ENCODE measurements at regions not wholly inside any gene's neighbourhood (a gene's known extent, or its start where the extent isn't known, plus 50 kb on each side); places are given as distances from the start of the nearest gene placed in this dataset.
"Not testable (repeated sequence)": the region's sequence is repeated elsewhere in the genome, so short reads cannot be mapped to it uniquely, and the experiment has no call there.

DNA sequence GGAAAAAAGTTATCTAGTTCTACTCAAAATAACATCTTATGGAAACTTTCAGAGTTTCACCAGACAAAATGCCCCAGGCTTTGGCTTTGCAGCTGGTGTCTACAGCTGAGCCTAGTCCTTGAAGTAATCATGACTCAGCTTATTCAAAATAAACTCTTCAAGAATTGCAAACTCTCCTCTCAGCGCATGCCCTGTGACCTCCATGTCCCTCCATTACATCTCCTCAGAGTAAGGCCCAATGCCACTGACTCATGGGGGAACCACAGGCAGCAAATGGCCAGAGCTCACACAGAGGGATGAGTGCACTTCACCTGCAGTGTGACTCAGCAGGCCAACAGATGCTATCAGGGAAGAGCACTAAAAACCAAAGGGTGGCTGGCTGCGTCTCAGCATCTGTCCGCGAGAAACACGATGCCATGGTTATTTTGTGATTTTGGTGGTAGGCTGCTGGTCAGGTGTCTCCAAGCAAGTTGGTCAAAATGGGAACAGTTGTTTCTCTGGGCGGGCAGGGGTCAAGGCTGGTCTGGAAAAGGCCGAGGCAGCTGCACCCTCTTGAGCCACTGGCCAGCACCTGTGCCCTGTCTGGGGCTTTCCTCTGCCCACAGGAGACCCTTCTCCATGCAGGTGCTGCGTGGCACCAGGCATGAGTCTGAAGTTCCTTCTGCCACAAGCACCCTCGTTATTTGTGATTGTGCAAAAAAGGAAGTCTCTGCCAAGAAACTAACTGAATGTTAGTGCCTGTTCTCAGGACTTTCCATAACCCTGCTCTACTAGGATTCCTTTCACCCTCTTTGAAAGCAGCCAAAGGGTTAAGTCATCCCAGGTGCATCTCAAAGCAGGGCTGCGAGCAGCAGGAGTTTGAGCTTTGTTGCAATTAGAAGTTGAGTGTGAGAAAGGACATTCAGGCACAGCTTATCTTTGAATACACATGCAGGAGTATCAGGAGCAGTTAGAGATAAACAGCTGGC, 118.1 kb upstream of the PLGLB2 start:
- FAIRE-seq = peak; percentile 99
- peak; percentile 84 for DNase-seq (ENCODE audit: low spot score)

DNA sequence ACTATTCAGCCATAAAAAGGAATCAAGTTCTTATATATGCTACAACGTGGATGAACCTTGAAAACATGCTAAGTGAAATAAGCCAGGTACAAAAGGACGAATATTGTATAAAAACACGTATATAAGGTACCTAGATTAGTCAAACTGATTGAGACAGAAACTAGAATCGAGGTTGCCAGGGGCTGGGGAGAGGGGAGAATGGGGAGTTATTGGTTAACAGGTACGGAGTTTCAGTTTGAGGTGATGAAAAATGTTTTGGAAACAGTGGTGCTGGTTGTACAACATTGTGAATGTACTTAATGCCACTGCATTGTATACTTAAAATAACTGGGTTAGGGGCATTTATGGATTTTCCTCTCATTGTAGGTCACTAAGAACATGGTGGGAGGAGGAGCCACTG, 117.0 kb upstream of the PLGLB2 start:
- not testable (repeated sequence) for FAIRE-seq; DNase-seq (ENCODE audit: low spot score)

DNA sequence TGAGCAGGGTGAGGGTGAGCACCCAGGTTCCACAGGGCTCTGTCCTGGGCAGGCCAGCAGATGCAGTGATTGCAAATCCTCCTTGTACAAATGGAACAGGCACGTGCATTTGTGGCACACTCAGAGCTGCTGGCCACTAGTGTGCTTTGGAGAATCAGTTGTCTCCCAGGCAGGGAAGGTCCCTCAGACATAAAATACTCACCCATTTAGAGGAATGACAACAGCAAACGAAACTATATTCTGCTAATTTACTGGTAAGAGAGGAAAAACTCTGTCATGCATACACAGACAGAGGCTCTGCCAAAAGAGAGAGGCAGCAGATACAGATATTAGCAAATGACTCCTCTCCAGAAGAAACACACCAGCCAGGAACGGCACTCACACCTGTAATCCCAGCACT, 116.5 kb upstream of the PLGLB2 start:
- FAIRE-seq; DNase-seq (ENCODE audit: low spot score): not testable (repeated sequence)

DNA sequence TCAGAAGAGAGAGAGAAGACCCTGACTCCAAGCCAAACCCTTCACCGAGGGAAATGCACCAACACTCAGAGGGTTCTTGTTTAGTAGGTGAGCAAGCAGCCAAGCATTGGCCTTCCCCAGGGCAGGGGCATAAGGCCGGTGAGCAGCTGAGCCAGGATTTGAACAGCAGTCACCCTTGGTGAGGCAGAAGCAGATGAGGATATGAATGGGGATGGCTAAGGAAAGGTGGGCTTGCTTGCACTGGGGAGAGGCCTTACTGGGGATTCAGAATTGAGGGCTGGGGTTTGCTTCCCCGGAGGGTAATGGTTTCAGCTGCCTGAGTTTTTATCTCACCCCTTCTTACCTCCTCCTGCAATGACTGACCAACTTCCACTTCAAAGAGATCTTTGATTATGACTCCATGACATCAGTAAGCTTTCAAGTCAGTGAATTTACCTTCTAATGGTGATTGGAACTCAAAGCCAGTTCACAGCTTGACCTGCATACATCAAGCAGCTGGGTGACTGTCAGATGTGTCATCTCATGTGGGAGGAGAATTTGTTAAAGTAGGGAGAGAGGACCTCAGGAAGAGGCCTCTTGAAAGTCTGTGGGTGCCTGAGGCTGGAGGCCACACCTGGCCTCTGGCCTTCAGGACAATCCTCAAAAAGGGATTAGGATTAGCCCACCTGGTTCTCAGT, 114.5 kb upstream of the PLGLB2 start:
- not testable (repeated sequence) for DNase-seq (ENCODE audit: low spot score)
- FAIRE-seq = peak; percentile 23

DNA sequence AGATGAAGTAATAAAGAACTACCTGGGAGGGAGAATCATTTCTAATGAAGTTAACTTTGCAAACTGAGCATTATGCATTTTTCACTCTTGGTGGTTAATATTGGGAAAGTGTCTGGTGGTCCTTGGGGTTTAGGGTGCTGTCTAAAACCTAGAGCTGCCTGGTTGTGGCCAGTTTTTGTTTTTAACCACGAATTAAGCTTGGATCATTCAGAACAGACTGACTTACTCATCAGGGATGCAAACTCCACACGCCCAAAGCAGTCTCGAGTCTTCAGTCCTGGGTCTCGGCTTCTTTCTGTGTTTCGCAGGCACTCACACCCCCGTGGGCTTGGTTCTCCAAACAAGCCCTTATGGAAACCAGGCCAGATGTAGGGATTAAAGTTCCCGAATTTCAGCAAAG, 113.8 kb upstream of the PLGLB2 start:
- DNase-seq (ENCODE audit: low spot score); FAIRE-seq: not testable (repeated sequence)

DNA sequence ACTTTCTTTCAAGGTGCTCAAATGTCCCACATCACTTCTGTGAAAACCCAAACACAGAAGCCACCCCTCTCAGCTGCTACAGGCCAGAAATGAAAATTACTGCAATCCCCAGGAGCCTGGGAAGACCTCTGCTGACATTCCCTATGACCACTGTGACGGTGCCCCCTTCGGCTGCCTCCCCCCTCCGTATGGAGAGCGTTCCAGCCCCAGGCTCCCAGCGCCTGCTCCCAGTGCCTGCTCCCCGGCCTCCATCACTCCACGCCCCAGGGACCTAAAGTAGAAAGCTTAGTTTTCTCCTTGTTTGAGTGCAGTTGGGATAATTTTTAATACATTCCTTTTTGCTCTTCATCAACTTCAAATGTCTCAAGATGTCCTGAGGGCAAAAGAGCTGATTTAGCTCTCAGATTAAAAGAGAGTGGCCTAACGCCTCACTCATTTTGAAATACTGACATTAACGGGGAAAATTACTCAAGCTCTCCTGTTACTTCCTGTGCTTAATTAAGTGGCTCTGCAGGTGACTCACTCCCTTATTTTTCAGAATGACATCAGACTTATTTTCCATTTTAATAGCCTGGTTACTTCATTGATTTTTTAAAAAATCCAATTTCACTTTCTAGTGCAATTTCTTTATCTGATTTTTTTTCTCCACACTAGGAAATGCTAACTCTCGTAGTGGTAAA, 112.8 kb upstream of the PLGLB2 start:
- DNase-seq (ENCODE audit: low spot score); FAIRE-seq: not testable (repeated sequence)

DNA sequence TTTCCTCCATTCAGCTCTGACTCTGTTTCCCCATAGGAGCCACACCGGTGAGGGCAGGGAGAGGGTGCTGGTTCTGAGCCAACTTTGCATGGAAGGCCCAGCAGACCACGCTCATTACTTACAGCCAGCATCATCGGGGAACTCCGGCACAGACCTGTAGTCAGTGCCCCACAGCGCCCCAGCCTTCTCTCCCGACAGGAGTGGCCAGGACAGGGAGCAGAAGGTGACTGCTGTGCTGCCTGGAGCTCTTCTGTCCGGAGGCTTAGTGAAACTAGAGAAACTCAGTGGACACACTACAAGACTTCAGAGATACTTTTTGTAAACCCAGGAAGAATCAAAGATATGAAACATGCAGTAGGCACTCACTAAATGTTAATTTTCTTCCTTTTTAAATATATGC, 111.6 kb upstream of the PLGLB2 start:
- FAIRE-seq; DNase-seq (ENCODE audit: low spot score): not testable (repeated sequence)

DNA sequence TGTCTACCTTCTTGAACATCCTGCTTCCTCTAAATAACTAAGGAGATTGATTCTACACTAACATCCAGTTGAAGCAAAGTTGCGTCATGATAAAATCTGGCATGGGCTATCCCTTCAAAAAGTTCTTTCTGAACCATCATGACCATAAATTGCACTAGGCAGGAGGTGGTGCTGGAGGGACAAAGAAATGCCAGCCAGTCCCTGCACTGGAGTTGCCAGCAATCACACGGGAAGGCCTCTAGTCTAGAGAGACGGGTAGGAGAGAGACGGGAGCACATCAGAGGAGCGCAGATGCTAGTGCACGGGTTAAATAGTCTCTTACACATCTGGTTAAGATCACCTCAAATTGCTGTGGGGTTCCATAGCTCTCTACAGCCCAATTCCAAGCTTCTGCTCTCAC, 111.2 kb upstream of the PLGLB2 start:
- not testable (repeated sequence) for FAIRE-seq

DNA sequence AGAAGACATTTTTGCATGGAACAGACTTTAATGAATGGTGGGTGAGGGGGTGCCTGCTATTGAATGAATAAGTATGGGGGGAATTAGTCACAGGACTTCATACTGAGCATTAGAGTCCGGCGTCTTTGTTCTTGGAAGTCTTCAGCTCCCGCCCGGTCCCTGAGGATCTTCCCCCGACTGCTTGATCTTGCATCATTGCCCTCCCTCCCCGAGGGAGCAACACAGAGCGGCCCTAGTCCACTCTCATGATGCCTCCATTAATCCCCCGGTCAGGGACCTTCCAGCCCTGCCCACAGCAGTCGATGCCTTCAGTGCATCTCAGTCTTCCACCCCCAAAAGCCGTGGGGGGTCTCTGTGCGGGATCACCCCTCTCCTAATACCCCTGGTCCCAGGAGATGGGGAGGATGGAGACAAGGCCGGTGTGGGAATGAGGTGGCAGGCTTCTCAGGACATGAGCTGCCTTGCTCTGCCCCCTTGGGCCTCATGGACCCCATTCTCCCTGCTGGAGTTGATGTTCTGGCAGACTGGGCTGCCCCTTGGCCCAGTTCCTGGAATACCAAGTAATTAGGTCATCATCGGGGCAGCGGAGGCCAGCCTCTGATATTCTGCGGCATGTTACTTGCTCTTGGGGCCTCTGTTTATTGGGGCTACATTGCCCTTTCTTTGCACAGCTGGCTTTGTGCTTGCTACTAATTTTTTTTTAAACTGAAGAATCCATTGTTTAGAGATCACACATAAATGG, 110.5 kb upstream of the PLGLB2 start:
- DNase-seq (ENCODE audit: low spot score); FAIRE-seq: not testable (repeated sequence)

More for the DNA sequence above, 111.2 kb upstream of the PLGLB2 start:
- not testable (repeated sequence) for DNase-seq (ENCODE audit: low spot score)

DNA sequence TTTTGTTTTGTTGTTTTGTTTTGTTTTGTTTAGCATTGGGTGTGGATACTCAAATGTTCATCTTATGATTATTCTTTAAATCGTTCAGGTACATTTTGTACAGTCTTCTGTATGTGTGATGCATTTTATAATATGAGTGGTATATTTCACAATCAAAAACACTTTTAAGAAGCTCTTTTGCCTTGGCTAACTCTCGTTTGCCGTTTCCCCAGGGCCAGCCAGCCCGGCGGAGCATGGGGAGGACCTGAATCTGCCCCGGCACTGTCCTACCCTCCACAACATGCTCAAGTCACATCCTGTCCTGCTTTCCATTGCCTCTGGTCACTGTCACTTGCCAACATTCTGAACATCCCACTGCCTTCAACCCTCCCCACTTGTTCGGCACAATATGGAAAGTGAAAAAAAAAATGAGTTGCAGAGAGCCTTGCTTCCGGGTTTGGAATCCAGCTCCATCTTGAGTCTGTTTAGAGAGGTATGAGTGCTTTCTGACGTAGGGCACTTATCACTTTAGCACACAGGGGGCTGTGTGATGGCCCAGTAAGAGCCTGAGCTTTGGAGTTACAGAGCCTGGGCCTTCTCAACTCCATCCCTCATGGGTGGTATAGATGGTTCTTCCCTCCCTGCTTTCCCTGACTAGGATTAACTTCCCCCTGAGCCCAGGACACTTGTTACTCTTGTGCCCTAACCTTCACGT, 109.6 kb upstream of the PLGLB2 start:
- not testable (repeated sequence) for DNase-seq (ENCODE audit: low spot score); FAIRE-seq

DNA sequence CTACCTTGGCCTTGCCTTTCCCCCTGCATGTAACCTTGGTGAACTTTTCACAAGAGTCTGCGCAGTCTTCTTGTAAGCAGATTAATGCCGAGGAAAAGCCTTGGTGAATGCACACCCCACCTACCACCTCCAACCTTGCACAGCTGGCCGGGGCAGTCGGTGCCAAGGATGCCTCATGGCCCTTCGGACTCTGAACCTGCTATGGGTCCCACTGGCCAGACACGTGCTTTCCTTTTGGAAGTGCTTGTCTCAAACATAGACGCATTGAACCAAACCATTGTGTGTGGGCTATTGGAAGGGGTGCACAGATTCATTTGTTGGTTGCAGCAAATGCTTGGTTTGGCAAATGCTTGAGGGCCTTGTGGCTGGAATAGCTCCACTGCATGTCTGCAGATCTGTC, 109.0 kb upstream of the PLGLB2 start:
- FAIRE-seq; DNase-seq (ENCODE audit: low spot score): not testable (repeated sequence)

DNA sequence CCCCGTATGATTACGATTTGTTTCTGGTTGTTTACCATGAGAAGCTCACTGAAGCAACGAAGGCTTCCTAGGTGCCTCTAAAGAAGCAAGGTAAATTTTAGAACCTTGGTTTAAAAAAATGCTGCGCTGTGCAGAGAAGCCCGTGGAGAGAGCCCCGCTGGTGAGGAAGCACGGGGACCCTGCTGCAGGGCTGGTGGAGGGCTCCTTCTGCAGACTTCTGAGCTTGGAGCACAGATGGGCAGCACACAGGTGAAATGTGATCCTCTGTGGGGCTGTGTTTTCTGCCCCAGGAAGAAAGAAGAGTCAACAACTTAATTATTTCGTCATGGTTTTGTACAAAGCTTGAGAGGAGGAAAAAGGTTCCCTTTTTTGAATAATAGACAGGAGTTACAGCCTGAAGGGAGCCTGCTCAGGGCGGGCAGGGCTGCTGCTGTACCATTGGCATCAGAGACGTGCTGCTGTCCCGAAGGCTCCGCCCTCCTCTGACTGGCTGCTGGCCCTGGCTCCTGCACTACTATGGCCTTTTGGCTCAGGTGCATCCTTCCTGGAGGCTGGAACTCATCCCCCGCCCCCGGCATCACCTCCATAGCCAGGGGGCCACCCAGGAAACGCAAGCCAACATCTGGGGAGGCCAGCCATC, 108.0 kb upstream of the PLGLB2 start:
- FAIRE-seq = not testable (repeated sequence)

DNA sequence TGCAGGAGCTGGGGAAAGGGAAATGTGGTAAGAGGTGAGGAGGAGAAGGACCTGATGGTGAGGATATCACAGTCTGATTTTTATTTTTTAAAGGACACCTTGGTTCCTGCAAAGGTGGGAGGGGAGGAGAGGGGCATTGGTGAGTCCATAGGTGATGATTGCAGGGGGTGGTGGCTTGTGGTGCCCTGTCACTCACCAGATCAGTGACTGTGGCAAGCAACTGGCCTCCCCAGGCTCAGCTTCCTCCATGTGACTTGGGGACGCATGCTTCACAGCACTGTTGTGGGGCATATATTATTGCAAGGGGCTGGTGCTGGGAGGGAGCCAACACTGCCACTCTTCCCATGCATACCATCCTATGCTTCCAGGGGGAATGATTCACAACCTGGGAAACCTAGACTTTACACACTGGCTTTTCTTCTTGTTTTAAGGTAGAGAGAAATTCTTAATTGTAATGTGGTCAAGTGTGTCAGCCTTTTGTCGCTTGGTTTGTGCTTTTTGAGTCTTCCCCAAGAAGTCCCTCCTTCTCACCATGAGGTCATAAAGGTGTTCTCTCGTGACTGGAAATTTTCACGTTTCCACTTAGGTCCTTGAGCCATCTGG, 106.8 kb upstream of the PLGLB2 start:
- peak; percentile 90 for FAIRE-seq

More for the DNA sequence above, 108.0 kb upstream of the PLGLB2 start:
- DNase-seq (ENCODE audit: low spot score) = not testable (repeated sequence)

DNA sequence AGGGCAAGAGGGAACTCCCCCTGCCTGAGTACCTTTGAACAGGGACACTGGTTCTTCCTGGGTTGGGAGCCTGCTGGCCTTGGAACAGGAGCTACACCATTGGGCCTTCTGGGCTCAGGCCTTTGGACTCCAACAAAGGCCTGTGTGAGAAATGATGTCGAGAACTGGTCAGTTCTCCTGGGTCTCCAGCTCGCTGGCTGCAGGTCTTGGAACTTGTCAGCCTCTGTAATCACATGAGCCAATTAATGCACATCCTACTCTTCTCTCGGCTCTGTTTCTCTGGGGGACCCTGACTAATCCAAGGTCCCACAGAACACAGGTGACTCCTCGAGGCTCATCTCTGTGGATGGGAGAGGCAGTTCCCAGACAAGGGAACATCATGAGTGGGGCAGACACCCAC, 104.7 kb upstream of the PLGLB2 start:
- not testable (repeated sequence) for FAIRE-seq; DNase-seq (ENCODE audit: low spot score)

More for the DNA sequence above, 106.8 kb upstream of the PLGLB2 start:
- DNase-seq (ENCODE audit: low spot score) = peak; percentile 85

DNA sequence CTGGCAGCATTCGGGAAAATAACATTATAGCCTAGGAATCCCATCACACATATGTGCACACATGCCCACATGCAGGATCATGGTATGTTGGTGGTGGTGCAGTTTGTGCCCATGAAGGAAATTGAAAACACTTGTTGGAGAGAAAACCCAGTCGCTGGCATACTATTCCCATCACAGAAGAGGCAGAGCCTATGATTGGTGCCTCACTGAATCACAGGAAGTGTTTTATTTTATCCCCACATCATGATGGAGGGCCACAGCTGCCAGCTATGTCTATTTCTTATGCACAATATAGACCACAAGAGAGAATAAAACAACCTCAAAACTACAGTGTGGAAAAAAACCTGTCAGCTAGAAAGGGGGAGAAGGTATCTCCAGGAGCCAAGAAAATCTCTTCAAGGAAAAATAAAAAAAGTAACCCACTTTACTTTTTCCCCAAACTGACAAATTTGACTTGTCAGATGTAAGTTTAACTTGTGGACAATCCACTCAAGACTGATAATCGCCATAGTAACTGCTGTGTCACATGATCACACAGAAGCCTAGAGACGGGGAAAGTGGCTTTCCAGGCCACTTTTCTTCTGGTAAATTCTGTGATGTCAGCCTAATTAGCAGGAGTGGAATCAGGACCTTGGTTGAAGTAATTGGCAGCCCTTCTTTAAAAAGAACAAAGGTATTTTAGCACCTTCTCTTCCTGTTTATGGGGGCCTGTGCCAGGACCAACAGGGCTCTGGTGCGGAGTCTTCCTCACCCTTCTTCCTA, 100.0 kb upstream of the PLGLB2 start:
- not testable (repeated sequence) for DNase-seq (ENCODE audit: low spot score); FAIRE-seq

DNA sequence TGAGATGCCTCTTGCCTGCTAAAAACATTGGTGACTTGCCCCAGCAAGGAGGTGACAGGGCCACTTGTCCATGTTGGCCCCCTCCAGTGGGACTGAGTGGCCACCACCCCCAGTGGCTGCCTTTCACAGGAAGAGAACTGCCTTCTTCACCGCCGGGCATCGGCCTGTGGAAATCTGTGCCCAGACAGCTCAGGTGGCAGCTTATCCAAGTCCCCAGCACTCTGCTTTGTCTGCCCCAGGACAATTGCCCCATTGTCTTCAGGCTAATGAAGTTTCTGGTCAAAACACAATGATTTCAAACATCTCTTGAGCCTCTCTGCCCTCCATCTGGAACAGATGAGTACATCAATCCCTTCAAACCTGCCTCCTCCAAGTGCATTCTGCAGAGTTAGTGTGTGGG, 99.1 kb upstream of the PLGLB2 start:
- not testable (repeated sequence) for FAIRE-seq; DNase-seq (ENCODE audit: low spot score)

DNA sequence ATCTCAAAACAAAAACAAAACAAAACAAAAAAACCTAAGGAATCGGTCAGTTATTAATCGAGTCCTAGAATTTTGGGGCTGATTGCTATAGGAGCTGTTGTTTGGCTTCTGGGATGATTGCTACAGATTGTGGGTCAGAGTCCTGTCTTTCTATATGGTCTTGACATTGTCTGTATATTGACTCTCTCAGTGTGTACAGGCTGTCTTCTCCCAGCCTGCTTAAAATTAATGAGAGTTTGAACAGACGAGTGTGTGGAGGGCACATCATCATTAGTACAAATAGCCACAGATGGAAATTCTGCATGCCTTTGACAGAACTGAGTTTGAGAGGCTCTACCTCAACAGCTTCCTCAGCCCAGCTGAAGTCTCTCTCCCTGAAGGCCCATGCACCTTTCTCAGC, 98.0 kb upstream of the PLGLB2 start:
- DNase-seq (ENCODE audit: low spot score); FAIRE-seq: not testable (repeated sequence)

DNA sequence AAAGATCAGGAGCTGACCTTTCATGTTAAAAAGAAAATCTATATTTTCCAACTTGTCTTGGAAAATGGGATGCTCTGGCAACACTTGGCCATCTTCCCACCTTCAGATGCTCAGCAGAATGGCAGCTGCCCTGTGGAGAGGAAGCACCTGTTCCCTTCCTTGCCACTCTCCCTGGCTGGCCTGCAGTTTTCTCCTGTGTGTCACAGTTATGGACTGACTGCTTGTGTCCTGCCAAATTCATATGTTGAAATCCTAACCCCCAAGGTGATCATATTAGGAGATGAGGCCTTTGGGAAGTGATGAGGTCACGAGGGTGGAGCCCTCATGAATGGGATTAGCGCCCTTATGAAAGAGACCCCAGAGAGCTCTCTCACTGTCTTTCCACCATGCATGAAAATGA, 97.0 kb upstream of the PLGLB2 start:
- not testable (repeated sequence) for DNase-seq (ENCODE audit: low spot score)

More for the DNA sequence above, 97.0 kb upstream of the PLGLB2 start:
- not testable (repeated sequence) for FAIRE-seq
